Esophagus muscularis mucosa (tissue), 4 donors: ENCODE measurements at regions not wholly inside any gene's neighbourhood (a gene's known extent, or its start where the extent isn't known, plus 50 kb on each side); places are given as distances from the start of the nearest gene placed in this dataset.

Source experiments
- CTCF ChIP-seq, 3 experiments: fragments of 200-600 bp in 2 of 3; fragments of 450-650 bp in 1 of 3; sonication (generic) in 2 of 3; IDR thresholded peaks; one replicate each; pipeline ENCODE4 v1.5.1; 2017 to 2019; ENCODE audit warnings: antibody characterized with exemption in 3 of 3, mild to moderate bottlenecking in 2 of 3, moderate library complexity in 1 of 3
- EP300 ChIP-seq: sonication (generic); formaldehyde crosslinking; IDR thresholded peaks from one replicate; pipeline ENCODE4 v1.6.1; 2017; ENCODE audit warnings: antibody characterized with exemption
- POLR2A ChIP-seq: fragments of 450-650 bp; IDR thresholded peaks from one replicate; pipeline ENCODE4 v1.6.1; 2017; ENCODE audit warnings: antibody characterized with exemption, moderate library complexity, mild to moderate bottlenecking, low read depth

GRCh38 chr9:89811886-89812450 lies 207.2 kb downstream of the GADD45G start:
- TF ChIP-seq CTCF (IDR thresholded peaks at IDR 0.05) (no peak), POLR2A (no peak), EP300 (no peak)
